Neural cell (in vitro differentiated cells): ENCODE measurements at regions not wholly inside any gene's neighbourhood (a gene's known extent, or its start where the extent isn't known, plus 50 kb on each side); places are given as distances from the start of the nearest gene placed in this dataset.

Experiments
- CTCF ChIP-seq: fragments of 450-650 bp; IDR thresholded peaks from 2 replicates; pipeline ENCODE4 v1.5.1; 2014; ENCODE audit warnings: antibody characterized with exemption, mild to moderate bottlenecking, moderate library complexity; ENCODE audit not compliant: poor library complexity, severe bottlenecking
- EP300 ChIP-seq: fragments of 450-650 bp; conservative IDR thresholded peaks from 2 replicates; pipeline ENCODE4 v1.6.1; 2014; ENCODE audit warnings: antibody characterized with exemption, mild to moderate bottlenecking, moderate library complexity; ENCODE audit not compliant: poor library complexity, severe bottlenecking
- POLR2AphosphoS5 ChIP-seq: IDR thresholded peaks from 2 replicates; pipeline ENCODE4 v1.6.1; 2012
- RAD21 ChIP-seq: fragments of 450-650 bp; conservative IDR thresholded peaks from 2 replicates; pipeline ENCODE4 v1.6.1; 2014; ENCODE audit warnings: antibody characterized with exemption, mild to moderate bottlenecking, moderate library complexity
- TAF1 ChIP-seq: IDR thresholded peaks from 2 replicates; pipeline ENCODE4 v1.6.1; 2012; ENCODE audit warnings: low read depth

GRCh38 chr2:237228281-237228625 is 142.6 kb downstream of the COPS8 start:
- TF ChIP-seq CTCF, result no peak
- no peak for TF ChIP-seq RAD21
- no peak for TF ChIP-seq EP300
- no peak for TF ChIP-seq TAF1
- no peak for TF ChIP-seq POLR2AphosphoS5
